HG02610 (cell line): ENCODE measurements at regions not wholly inside any gene's neighbourhood (a gene's known extent, or its start where the extent isn't known, plus 50 kb on each side); places are given as distances from the start of the nearest gene placed in this dataset.
"Not testable (repeated sequence)": the region's sequence is repeated elsewhere in the genome, so short reads cannot be mapped to it uniquely, and the experiment has no call there.

ENCODE experiments used
- ATAC-seq: cut with Tn5 transposase; IDR thresholded peaks from one replicate; pipeline ENCODE4 v1.9.1; 2021; ENCODE audit warnings: mild to moderate bottlenecking, moderate library complexity; ENCODE audit not compliant: unreplicated experiment

DNA sequence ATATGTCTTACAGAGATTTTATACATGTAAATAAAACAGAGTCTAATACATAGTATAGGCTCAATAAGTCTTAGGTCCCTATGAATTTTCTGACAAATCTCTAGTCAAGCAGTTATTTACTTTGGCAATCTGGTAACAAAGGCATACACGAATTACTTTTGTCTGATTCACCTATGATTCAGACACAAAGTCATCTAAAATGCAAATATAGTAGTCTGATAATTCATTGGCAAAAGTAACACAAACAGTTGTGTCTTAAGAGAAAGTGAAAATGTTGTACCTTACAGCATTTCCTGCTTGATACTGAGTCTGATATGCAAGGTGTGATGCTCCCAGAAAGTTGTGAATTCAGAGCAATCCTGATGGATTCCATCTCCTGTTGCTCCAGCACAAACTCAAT is 209.4 kb upstream of the PRSS1 start:
- ATAC-seq = no peak

DNA sequence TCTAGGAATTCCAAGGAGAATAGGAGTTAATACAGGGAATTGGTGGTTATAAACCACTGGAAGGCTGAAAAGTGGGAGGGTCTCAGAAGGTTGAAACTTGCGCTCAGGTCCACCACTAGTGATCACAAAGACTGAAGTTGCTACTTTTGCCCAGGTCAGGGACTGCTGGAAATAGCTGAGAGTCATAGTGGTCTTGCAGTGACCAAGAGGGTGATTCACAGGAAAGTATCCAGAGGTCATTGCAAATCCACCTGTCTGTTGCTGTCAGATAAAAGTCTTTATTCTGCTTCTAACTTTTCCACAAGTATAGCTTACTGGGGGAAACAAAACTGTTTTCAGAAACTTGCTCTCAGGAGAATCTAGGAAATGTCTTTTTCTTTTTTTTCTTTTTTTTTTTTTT is 211.5 kb upstream of the PRSS1 start:
- no peak for ATAC-seq

DNA sequence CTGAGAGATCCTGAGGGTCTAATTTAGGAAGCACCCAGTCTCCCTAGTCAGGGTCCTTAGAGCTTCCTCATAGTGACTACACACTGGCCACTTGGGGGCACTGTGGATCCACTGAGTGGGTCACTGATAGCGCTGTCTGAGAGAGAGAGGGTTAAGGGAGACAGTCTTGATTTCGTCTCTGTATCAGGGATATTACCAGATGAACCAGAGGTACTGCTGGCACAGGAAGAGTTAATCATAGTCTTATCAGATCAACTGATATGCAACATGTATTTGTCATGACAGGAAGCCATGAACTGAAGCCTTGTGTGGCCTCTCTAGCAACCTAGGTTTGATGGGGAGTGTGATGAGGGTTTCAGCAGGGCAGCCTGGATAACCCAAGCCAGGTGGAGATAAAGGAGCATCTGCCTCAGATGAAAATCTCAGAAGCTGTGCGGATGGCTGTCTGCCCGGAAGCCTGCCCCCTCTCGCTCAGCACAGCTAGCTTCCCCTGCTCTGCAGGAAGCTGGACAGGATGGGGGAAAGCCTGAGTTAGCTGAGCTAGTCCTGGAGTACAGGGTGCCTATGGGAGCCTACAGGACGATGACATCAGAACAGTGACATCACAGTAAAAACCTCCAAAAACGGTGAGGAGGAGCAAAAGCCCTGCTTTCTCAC is 214.0 kb upstream of the PRSS1 start:
- peak; percentile 90 for ATAC-seq

DNA sequence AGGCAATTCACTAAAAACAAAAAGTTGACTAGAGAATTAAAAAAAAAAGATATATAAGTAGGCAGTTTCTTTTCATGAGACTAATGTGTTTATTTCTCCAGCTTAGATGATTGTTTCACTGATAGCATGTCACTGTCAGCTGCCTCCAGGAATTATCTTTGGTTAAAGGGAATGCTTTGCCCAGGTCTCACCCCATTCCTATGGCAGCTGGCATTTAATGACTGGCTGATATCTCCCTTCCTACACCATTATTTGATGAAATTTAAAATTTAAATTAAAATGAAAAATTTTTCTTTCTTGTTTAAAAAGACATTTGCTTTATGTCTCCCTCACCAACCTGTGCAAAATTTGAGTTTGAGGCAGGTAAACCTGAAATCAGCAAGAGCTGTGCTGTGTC is 214.5 kb upstream of the PRSS1 start:
- no peak for ATAC-seq

DNA sequence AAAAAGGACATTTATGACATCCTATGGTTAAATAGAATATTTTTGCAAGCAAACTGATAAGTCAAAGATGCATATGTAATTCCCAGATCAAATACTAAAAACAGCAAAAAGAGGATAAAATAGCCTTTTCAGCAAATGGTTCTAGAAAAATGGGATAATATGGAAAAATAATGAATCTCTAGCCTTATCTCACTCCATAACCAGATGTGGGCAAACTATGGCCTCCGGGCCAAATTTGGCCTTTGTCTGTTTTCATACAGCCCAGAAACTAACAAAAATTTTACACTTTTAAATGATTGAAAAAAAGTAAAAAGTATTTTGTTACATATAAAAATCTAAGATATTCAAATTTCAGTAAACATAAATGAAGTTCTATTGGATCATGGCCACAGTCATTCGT is 215.4 kb upstream of the PRSS1 start:
- ATAC-seq = no peak

DNA sequence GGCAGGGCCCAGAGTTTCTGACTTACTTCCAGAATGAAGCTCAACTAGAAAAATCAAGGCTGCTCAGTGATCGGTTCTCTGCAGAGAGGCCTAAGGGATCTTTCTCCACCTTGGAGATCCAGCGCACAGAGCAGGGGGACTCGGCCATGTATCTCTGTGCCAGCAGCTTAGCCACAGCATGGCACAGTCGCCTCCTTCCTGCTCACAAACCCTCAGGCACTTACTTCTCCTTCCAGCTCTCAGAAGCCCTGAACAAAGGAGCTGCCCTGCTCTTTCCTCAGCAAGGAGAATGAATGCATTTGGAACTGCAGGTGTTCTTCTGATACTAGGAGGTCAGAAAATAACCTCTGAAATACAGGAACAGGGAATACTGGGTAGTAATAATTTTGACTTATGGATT is 219.7 kb upstream of the PRSS1 start:
- ATAC-seq = no peak

DNA sequence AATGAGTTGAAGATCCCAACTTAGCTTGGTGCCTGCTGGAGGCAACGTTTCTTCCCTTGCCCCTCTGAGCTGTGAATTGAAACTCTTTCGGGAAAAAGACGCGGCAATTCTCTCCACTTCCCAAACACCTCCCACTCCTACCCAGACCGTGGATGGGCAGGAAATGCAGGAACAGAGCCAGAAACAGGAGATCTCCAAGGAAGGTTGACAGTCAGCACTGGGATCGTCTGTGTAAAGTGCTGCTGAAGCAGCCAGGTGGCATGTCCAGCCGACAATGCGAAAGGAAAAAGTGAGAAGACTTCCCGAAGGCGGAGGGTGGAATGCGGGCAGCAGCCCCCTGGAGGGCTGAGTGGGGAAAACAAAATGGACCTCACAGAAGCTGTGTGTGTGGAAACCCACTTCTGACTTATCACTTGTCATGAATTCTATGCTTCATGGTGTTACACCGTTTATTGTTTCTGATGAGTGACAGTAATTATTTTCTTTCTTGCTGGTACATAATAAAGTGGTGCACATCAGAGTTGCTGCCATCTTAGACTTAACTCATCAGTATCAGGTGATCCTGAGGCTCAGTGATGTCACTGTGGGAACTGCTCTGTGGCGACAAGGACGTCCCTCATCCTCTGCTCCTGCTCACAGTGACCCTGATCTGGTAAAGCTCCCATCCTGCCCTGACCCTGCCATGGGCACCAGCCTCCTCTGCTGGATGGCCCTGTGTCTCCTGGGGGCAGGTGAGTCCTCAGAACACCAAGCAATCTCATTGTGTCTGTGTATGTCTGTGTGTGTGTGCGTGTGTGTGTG is 220.5 kb upstream of the PRSS1 start:
- ATAC-seq = no peak

DNA sequence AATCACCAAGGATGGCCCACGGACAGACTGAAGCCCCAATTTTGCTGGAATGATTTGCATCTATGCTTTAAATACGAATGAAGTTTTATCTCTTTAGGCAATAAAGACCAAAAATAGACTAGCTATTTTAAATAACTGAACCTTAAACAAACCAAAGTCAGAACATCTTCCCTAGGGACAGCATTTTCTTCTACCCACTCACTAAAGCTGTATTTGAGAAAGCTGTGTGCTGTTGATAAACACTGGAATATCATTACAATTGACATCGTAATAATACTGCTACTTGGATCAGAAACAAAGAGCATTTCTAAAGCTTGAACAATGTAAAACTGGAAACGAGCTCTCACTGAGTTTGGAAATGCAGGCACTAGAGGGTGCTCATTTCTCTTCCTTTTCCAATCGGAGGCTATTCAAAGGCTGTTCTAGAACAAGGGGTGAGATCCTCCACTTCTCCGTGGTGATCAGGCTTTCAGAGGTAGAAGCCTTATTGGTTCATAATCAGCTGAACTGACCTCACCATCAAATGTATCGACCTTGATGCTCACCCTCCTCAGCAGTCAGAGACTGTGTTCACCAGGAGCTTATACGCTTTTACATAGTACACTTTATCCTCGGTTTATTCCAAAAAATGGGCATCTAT is 225.3 kb upstream of the PRSS1 start:
- no peak for ATAC-seq

DNA sequence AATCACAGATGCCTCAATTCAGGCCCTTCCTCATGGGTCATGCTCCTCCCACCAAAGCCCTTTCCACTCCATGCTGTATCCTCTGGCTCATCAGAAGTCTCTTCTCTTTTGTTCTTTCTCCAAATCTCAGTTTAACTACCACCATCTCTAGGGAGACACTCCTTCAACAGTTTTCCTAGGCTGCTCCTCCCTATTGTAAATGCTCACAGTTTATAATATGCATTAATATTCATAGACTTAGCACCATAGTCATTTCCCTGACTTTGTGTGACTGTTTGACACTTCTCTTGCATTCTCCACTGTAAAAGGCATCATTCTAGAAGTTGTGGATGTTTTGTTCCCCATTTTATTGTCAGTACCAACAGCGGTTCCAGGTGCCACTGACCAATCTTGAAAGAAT is 226.5 kb upstream of the PRSS1 start:
- ATAC-seq = no peak

DNA sequence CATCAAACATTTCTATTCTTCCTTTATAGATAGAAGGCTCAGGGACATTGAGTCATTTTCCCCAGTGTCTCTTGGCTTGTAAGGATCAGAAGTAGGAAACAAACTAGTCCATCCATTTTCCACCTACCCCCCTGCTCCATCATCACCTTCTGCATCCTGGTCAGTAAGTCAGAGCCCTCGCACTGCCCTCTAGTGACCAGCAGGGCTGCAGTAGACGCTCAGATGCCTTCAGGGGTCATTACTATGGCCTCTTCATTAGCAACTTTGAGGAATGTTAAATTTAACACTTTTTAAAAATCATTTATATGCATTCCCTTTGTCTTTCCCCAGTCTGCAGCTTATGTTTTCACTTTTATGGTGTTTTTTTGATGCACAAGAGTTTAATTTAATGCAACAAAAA is 228.4 kb upstream of the PRSS1 start:
- ATAC-seq = not testable (repeated sequence)

DNA sequence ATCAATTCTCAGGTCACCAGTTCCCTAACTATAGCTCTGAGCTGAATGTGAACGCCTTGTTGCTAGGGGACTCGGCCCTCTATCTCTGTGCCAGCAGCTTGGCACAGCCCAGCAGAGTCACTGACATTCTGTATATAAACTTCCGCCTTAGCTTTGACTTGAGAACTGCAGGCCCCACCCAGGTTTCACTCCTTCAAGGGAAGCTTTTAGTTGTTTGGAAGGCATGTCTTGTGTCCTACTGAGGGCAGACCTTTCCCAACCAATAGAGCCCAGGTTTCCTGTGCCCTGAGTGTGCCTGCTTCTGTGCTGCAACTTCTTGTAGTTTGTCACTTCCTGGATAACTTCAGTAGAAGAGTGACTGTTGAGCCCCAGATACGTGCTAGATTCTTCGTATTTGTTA is 228.8 kb upstream of the PRSS1 start:
- not testable (repeated sequence) for ATAC-seq

DNA sequence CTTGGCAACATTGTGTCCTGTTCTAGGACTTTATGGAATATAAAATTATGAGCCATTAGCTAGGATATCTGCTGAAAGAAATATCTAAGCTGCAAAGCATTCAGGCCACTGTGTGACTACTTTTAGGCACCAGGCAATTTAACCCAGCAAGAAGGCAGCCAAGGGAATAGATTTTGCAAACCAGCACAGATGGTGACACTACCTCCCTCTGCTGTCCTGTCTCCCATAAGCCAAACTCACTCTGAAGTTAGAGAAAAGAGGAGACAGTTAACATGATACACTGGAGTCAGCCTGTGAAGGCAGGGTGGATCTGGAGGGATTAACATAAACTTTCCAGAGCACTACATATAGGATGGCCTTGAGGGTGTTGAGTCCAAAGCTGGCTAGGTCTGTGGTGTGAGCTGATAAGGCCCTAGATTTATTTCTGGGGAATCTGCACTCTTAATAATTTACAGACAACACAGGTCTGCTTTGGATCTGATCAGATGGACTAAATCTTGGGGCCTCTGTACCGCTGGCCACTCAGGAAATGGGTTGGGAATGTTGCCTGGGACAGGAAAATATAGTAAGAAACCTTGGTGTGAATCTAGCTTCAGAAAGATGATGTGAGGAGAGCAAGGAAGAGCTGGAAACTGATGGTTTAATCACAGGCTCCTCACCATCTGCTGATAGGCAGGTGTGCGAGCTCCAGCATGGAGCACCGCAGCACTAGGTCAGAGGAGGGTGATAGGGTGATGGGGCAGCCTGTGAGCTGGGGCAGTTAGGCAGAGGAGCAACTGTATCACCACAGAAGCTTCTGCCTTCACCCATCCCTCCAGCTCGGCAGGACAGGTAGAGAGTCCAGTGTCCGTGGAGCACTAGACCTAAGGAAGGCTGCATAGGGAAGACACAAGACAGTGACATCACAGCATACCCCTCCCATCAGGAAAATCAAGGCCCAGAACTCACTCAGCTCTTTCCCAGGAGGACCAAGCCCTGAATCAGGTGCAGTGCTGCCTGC is 229.9 kb upstream of the PRSS1 start:
- no peak for ATAC-seq

DNA sequence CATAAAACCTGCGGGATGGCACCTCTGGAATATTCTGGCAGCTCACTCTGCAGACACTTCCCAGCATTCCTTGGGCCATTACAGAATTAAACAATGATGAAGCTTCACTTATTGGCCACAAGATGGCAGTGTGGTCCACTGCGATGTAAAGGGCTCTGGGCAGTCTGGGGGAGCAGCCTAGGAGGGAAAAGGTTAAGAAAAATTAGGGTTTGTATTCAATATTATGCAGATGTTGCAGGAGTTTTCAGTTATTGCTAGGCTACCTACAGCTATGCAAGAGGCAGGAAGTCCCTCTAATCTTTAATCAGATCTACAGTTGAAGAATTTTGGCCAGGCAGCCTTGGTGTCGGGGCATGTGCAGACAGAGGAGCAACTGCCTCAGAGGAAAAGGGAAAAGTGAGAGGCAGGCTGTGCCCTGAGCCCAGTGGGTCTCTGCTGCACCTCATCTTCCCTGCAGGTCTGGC is 233.2 kb upstream of the PRSS1 start:
- ATAC-seq = peak; percentile 79

DNA sequence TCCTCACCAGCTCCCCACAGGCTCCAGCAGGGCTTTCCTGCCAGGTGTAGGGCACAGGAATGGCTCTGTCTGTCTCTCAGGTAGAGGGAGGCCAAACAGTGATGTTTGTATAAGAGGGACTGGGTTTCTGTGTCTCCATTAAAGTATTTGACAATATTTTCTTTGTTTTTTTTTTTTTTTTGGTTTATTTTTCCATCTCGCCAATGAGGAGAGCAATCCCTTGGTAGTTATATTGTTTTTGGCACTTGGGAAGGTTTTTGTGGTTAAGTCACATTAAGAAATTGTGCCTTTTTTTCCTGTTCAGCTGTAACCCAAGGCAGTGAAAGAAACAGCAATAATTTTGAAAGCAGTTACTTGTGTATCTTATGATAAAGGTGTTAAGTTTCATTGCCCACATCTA is 234.6 kb upstream of the PRSS1 start:
- not testable (repeated sequence) for ATAC-seq

DNA sequence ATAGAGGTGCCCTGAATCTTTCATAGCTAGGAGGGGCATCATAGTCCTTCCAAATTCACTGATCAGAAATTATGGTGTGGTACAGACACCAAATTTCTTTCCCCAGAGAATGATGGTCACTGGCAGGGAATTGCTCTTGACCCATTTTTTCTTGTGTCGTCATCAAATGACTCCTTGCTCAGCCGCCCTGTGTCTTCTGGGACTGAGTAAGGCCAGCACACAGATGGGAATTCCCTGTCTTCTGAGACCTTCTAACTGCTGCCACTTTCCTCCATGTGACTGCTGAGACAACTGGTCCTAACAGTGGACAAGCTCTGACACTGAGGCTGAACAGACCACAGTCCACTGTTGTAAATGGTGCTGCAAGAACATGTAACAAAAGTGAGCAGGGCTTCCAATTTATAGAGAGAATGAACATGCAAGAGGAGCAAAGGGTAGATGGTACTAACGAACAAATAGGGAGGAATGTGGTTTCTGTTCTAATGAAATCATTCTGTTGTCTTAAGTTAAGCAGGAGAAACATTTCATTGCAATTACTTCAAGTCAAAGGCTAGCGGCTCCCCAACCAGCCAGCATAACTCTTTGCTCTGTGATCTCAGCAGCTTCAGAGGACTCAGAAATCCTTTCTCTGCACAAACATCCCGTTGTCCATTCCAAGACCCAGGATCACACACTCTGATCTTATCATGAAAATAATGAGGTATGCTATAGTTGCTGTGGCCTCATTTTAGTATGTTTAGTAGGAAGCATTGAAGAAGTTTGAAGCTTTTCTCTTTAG is 235.9 kb upstream of the PRSS1 start:
- ATAC-seq = no peak

DNA sequence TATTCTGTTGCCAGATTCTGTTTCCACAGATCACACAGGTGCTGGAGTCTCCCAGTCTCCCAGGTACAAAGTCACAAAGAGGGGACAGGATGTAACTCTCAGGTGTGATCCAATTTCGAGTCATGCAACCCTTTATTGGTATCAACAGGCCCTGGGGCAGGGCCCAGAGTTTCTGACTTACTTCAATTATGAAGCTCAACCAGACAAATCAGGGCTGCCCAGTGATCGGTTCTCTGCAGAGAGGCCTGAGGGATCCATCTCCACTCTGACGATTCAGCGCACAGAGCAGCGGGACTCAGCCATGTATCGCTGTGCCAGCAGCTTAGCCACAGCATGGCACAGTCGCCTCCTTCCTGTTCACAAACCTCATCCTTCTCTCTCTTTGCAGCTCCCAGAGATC is 237.5 kb upstream of the PRSS1 start:
- ATAC-seq = no peak

DNA sequence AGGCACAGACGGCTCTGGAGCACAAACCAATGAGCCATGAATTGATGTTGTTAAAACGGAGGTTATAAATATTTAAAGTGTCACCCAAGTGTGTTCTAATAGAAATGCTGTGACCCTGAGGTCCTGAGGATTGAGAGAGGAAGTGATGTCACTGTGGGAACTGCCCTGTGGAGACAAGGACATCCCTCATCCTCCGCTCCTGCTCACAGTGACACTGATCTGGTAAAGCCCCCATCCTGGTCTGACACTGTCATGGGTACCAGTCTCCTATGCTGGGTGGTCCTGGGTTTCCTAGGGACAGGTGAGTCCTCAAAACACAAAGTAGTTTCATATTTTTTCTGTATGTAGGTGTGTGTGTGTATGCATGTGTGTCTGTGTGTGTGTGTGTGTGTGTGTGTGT is 237.9 kb upstream of the PRSS1 start:
- ATAC-seq = no peak

DNA sequence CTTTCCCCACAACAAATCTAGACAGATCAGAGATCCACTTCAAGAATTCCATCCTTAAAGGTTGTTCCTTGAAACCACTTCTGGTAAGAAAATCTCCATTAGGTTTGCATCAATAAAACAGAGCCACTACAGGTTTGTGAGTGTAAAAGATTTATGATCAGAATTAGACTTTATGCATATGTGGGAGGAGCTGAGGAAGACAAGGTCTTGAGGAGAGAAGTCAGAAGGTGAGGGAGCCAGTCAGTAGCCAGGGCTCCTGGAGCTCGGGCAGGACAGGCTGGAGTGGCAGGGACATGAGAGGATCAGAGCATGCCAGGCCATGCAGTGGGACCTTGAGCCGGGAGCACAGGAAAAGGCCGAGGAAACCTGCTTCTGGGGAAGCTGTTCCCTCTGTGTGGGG is 240.0 kb upstream of the PRSS1 start:
- ATAC-seq = not testable (repeated sequence)

DNA sequence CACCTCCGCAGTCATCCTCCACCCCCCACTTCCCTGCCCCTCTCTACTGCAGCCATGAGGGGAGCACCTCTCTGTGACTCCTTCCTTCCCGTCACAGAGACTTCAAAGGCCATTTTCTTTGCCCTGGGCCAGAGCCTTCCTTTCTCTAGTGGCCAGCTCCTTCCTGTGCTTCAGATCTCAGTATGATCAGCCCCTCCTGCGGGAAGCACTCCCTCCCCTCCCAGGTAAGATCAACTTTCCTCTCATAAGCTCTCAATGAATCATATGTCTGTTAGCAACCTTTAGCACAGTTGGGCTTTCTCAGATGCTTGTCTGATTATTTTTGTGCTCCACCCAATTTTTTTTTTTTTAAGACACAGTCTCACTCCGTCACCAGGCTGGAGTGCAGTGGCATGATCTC is 241.0 kb upstream of the PRSS1 start:
- ATAC-seq = no peak

DNA sequence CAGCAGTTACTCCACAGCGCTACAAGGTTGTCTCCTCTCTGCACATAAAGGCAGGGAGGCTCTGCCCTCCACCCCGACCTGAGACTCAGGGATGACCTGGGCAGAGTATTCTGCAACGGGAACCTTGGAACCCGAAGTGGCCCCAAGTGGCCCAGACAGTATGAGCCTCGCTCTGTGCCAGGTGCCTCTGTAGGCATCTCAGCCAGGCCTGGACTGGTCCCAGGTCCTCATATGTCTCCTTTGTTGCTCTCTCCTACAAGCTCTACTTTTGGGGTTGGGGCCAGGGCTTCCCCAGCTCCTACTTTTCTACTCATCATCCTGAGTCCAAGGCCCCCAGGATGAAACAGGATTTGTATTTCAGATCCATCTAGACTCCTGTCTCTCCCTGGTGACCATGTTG is 241.5 kb upstream of the PRSS1 start:
- ATAC-seq = no peak
